ENCODE measurements at regions not wholly inside any gene's neighbourhood (a gene's known extent, or its start where the extent isn't known, plus 50 kb on each side); places are given as distances from the start of the nearest gene placed in this dataset.
A peak's percentile ranks its signal among the peaks of the same experiment; 100 is the strongest.

- intact Hi-C loops (cut with DNase I), result no loop called here
- no peak for TF ChIP-seq CTCF (IDR thresholded peaks at IDR 0.05)
- Histone ChIP-seq H3K4me1 (no peaks in the 10 kb centered on the region), H3K36me3 (no peaks in the 10 kb centered on the region), H3K4me3 (no peak overlapping the region), H3K27ac (no peak overlapping the region), H3K9me3 (no peaks in the 10 kb centered on the region), H3K27me3 (no peaks in the 10 kb centered on the region)
- no peak for DNase-seq
- 43 to 55% methylated on average over 3 of the region's 3 CpGs for WGBS, 2 donors
- FAIRE-seq, result peak; percentile 66
- no peak for ATAC-seq
These were observed 199.6 kb upstream of the HDAC9 start for GRCh38 chr7:18295781-18296423.

- H3K27me3 ChIP-seq, result no peaks in the 10 kb centered on the region
- 69 to 70% methylated on average over 2 of the region's 2 CpGs for WGBS, 2 donors
- no peaks in the 10 kb centered on the region for H3K36me3 ChIP-seq
- H3K9me3 ChIP-seq, result no peaks in the 10 kb centered on the region
- intact Hi-C loops (cut with DNase I), result no loop called here
- TF ChIP-seq CTCF (IDR thresholded peaks at IDR 0.05), result no peak
- no peak overlapping the region for H3K4me3 ChIP-seq
- DNase-seq, result no peak
- ATAC-seq, result no peak
- H3K4me1 ChIP-seq, result no peaks in the 10 kb centered on the region
- no peak overlapping the region for H3K27ac ChIP-seq
- no peak for FAIRE-seq
These were observed 193.5 kb upstream of the HDAC9 start for GRCh38 chr7:18302097-18302496.

GRCh38 chr7:18305866-18306265 lies 189.7 kb upstream of the HDAC9 start:
- Histone ChIP-seq H3K4me3 (no peak overlapping the region), H3K27ac (no peak overlapping the region), H3K4me1 (no peaks in the 10 kb centered on the region), H3K9me3 (no peaks in the 10 kb centered on the region), H3K36me3 (no peaks in the 10 kb centered on the region), H3K27me3 (no peaks in the 10 kb centered on the region)
- TF ChIP-seq CTCF (IDR thresholded peaks at IDR 0.05), result no peak
- DNase-seq, result no peak
- ATAC-seq, result no peak
- no peak for FAIRE-seq
- intact Hi-C loops (cut with DNase I), result no loop called here
- 68 to 70% methylated on average over 3 of the region's 3 CpGs for WGBS, 2 donors

- FAIRE-seq (no peak), DNase-seq (no peak), ATAC-seq (no peak)
- Histone ChIP-seq H3K27ac (no peak overlapping the region), H3K4me1 (no peaks in the 10 kb centered on the region), H3K36me3 (no peaks in the 10 kb centered on the region), H3K27me3 (no peaks in the 10 kb centered on the region), H3K4me3 (no peak overlapping the region), H3K9me3 (no peaks in the 10 kb centered on the region)
- WGBS, 2 donors, result 75 to 82% methylated on average over 2 of the region's 2 CpGs
- intact Hi-C loops (cut with DNase I), result no loop called here
- TF ChIP-seq CTCF (IDR thresholded peaks at IDR 0.05), result no peak
These were observed 188.9 kb upstream of the HDAC9 start for GRCh38 chr7:18306696-18307095.

GRCh38 chr7:18308938-18309337 lies 186.6 kb upstream of the HDAC9 start:
- TF ChIP-seq CTCF (IDR thresholded peaks at IDR 0.05), result no peak
- intact Hi-C loops (cut with DNase I), result no loop called here

More at GRCh38 chr7:18308938-18309337, 186.6 kb upstream of the HDAC9 start:
- H3K27me3 ChIP-seq, result no peaks in the 10 kb centered on the region
- WGBS, 2 donors, result 23 to 35% methylated on average over 5 of the region's 5 CpGs
- H3K27ac ChIP-seq, result no peak overlapping the region
- no peak for DNase-seq
- H3K9me3 ChIP-seq, result no peaks in the 10 kb centered on the region
- ATAC-seq, result no peak
- FAIRE-seq, result no peak
- no peaks in the 10 kb centered on the region for H3K4me1 ChIP-seq
- H3K4me3 ChIP-seq, result no peak overlapping the region
- no peaks in the 10 kb centered on the region for H3K36me3 ChIP-seq

All from pancreas (tissue), 10 donors.